NCI-H1694 treated with DMSO at 0.1 percent for 48 hours (cell line): ENCODE measurements at regions not wholly inside any gene's neighbourhood (a gene's known extent, or its start where the extent isn't known, plus 50 kb on each side); places are given as distances from the start of the nearest gene placed in this dataset.

Experiments used
- DNase-seq: peaks from one replicate; lab custom pipeline; 2025; lab: John Stamatoyannopoulos, UW

DNA sequence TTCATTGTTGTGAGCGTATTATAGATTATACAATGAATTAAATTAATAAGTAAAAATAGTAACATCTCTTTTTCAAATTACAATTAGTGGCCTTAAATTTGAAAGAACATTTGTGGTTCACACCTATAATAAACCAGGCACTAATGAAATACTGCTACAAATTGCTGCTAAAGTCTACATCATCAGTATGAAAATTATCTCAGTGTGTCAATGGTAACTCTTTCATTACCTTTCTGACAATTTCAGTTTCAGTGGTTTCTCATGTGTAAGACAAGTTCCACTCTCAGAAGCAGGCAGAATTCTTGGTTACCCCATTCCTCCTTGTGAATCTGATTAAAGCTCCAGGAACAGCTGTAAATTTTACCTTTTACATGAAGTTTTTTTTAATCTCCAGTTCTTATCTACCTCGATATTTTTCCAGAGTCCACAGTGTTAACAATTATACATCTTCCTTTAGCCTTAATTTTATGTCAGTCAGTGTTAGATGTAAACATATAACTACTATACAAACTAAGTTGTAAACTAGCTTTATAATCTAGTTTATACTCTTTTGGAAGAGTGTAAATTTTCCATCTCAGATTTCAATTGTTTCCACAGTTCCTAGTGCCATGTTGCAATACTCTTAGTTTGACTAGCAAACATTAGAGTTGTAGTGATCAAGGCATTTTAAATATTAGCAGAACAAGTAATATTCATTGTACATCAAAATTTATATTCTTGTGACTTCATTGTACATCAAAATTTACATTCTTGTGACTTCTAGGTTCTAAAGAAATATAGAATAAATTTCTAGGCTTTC is 1038.4 kb downstream of the EPHA7 start:
- DNase-seq = no peak

- no peak for DNase-seq
Observed at GRCh38 chr6:92377137-92377536, 1042.2 kb downstream of the EPHA7 start.

DNA sequence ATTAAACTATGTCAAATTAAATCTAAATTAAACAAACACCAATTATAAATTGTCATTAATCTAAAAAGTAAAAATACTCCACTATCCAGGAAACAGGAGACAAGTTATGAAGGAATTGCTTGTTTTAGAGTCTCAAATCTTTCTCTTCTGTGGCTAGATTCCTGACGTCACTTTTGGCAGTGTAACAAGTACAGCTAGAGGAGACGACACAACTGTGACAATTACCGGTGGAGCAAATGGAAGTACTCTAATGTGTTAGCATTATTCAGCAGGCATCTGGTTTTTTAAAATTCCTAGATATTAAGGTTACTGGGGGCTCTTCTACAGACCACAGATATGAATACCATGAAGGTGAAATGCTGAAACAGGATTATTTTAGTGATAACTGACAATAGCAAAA is 1042.7 kb downstream of the EPHA7 start:
- DNase-seq = no peak

- DNase-seq = no peak
Observed at GRCh38 chr6:92371211-92372208, 1047.8 kb downstream of the EPHA7 start.

DNA sequence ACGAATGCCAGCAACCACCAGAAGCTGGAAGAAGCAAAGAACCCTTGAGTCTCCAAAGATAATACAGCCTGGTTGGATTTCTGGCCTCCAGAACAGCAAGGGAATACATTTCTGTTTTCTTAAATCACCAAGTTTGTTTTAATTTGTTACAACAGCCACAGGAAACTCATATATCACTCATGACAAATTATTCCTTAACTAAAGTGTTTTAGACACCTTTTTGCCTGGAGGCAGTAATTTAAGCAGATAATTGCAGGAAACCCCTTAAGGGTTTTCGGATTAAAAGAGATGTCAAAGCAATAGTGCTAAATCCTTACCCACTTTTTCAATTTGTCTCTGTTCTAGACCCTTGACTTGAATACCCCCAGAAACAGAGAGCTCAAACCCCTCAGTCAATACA is 1050.0 kb downstream of the EPHA7 start:
- DNase-seq = no peak

GRCh38 chr6:92364948-92365541 is 1054.3 kb downstream of the EPHA7 start:
- no peak for DNase-seq

GRCh38 chr6:92363111-92363510 is 1056.2 kb downstream of the EPHA7 start:
- no peak for DNase-seq

GRCh38 chr6:92362404-92362803 is 1057.0 kb downstream of the EPHA7 start:
- no peak for DNase-seq

GRCh38 chr6:92361990-92362389 is 1057.4 kb downstream of the EPHA7 start:
- DNase-seq = no peak

DNA sequence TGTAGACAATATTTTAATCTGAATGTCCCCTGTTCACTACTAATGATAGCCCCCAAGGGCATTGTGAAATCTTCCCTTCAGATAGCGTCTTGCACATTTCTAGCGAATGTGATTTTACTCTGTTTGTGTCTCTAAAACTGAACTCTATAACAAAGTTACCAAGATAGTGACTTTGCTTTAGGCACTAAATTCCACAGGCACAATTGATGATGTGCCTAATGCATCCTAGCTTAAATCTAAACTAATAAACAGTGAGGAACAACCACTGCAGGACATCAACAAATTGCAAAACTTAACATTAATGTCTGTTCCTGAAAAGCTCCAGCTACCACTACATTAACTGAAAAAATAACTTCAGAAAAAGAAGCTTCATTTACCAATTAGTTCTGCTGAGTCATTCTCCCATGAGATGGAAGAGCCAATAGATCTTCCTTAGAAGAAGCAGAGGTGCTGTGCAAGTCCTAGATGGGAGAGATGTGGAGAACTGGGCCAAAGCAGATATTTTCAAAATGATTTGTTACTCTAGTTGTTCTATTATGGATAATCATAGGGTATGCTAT is 1065.0 kb downstream of the EPHA7 start:
- DNase-seq = no peak

DNA sequence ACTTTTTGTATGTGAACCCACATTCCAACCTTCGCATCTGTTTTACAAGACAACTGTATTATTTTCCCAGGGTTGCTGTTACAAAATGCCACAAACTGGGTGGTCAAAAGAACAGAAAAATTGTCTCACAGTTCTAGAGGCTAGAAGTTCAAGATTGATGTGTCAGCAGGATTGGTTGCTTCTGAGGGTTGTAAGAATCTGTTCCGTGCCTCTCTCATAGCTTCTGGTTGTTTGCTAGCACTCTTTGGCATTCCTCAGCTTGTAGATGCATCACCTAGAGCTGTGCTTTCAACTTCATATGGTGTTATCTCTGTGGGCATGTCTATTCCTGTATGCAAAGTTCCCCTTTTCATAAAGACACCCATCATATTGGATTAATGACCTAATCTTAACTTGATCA is 1067.2 kb downstream of the EPHA7 start:
- DNase-seq = no peak

DNA sequence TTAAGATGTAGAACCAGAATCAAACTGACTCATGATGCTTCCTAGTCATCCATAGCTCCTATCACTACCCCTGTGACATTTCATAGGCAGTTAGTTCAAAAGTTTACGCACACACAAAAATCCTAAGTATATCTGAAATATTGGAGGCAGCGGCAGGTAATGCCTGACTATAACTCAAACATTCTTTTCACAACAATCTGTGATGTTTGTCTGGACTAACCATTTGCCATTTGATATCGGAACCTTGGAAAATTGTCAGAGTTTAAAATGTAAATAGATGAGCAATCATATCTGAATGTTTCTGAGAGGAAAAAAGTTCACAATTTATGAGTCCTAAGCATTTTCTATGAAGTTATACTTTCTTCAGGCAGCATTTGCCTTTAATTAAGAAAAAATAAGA is 1078.2 kb downstream of the EPHA7 start:
- DNase-seq = no peak

DNA sequence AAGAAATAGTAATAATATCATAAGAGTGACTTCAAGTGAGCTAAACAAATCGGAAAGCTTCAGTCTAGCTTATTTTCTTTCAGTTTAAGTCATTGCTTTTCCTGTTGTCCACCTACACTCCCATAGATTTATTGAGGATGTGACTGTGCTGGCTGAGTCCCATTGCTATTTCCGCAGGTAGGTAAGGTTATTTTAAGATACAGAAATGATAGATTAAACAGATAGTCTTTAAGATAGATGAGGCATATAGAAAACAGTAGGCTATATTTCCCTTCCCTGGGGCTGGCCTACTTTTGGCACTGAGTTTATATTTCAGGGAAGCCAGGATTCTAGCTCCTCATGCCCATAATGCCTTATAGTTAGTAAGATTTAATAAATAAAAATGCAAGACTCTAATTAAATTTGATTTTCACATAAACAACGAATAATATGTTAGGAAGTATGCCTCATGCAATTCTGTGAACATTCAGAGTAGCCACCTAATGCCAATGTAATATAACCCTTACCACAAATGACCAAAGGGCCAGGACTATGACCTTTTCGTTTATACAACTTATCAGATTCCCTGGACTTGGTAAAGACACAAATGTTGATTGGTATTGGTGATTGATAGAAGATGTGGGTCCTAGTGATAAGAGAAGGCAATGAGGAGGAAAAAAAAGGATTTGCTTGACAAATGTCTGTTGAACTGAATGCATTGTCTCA is 1079.3 kb downstream of the EPHA7 start:
- no peak for DNase-seq

GRCh38 chr6:92337571-92337970 is 1081.8 kb downstream of the EPHA7 start:
- DNase-seq = no peak

DNA sequence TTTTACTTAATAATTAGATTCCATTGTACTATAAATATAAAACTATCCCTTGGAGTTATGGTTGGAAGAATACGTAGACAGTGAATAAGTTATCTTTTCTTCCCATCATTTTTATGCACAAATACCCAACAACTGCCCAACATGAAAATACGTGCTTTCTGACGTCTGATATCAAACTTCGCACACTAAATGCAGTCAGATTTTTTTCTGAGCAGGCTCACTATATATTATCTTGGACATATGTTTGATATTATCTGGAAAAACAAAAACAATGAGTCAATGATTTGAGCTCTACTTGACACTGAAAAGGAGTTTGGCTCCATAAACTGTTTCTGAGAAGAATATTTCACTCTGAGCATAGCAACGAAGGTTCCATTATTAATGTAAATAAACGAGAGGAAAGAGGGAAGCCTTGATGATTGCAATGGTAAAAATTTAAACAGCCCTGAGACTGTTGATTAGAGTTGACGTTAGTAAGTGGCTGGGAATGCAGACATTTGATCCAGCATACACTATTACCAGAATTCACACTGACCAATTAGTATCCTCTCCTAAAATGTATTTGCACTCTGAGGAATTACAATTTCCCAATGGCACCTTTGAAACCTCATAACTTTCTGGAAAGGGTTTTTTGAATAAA is 1090.0 kb downstream of the EPHA7 start:
- DNase-seq = no peak

DNA sequence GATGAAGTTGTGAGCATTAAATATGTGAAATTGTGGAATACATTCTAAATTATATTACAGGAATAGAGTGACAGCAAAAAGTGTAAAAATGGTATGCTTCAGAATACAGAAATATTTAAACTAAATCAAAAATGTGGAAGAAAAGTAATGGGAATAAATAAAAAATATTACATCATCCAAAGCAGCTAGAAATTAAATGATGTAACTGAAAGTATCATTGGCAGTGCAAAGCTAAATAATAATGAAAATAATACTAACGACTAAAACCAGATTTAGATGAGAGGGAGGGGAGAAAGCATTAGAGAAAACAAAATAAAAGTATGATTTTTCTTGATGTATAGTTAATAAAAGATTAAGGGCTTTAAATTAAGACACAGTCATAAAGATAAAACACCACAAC is 1104.0 kb downstream of the EPHA7 start:
- no peak for DNase-seq

GRCh38 chr6:92297101-92297500 is 1122.3 kb downstream of the EPHA7 start:
- no peak for DNase-seq

- no peak for DNase-seq
Observed at GRCh38 chr6:92292067-92292466, 1127.3 kb downstream of the EPHA7 start.

DNA sequence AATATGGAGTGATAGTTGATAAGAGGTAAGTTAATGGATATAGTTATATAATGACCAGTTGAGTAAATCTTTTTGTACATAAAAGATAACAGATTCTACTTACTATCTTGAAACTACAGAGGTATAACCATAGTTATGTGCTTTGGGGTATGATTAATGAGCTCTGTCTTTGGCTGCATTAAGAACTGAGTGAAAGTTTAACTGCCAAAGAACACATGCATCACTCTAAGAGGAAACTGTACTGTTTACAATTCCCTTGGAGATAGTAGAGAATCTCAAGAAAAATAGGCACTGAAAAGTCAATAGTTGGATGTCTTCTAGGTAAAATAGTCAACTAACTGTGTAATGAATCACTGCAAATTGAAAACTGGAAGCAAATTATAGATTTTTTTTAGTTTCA is 1129.5 kb downstream of the EPHA7 start:
- no peak for DNase-seq

GRCh38 chr6:92281571-92282076 is 1137.7 kb downstream of the EPHA7 start:
- DNase-seq = no peak

GRCh38 chr6:92275150-92275549 is 1144.2 kb downstream of the EPHA7 start:
- DNase-seq = no peak
